ENCODE measurements at regions not wholly inside any gene's neighbourhood (a gene's known extent, or its start where the extent isn't known, plus 50 kb on each side); places are given as distances from the start of the nearest gene placed in this dataset.

DNA sequence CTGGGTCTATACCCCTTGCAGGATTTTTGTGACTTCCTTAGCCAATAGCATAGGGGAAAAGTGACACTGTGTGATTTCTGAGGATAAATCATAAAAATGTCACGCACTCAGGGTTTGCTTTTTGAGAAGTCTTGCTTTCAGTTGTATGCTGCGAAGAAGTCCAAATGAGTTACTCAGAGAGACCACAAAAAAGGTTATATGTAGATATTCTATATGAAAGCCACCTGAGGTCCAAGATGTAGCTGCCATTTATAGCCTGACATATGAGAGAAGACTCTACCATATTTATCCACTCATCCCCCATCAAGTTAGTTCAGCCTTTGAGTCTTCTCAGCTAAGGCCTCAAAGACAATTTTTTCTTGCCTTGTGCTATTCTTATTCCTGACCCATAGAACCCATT, 488.3 kb upstream of the MAP2 start:
- Histone ChIP-seq H3K27ac (ENCODE audit: low read depth) (no peak overlapping the region), H4K20me1 (replicated peaks; ENCODE audit: insufficient read depth) (no peaks in the 10 kb centered on the region), H3K9me2 (ENCODE audit: insufficient read depth) (no peaks in the 10 kb centered on the region), H3K4me1 (ENCODE audit: insufficient read depth) (no peaks in the 10 kb centered on the region), H3K36me3 (ENCODE audit: insufficient read depth) (no peaks in the 10 kb centered on the region), H2AFZ (no peak overlapping the region), H3K4me3 (no peak overlapping the region), H3K79me2 (replicated peaks; ENCODE audit: insufficient read depth) (no peaks in the 10 kb centered on the region), H3K27me3 (ENCODE audit: insufficient read depth) (no peaks in the 10 kb centered on the region), H3F3A (replicated peaks; ENCODE audit: low read depth) (no peaks in the 10 kb centered on the region), H3K4me2 (no peak overlapping the region)
- ATAC-seq (no peak), DNase-seq (ENCODE audit: low spot score) (no peak)
- Mint-ChIP-seq H3K27ac (no peak overlapping the region), H3K4me1 (no peaks in the 10 kb centered on the region), H3K36me3 (ENCODE audit: low read depth) (no peaks in the 10 kb centered on the region), H3K27me3 (ENCODE audit: insufficient read depth, low read depth, poor library complexity) (no peaks in the 10 kb centered on the region), H3K9me3 (no peaks in the 10 kb centered on the region), H3K4me3 (no peak overlapping the region)
- no peak for TF ChIP-seq STAT1 (IDR thresholded peaks at IDR 0.05; ENCODE audit: unreplicated experiment)

- Histone ChIP-seq H3K4me1 (ENCODE audit: insufficient read depth) (no peaks in the 10 kb centered on the region), H3K4me2 (no peak overlapping the region), H3K36me3 (ENCODE audit: insufficient read depth) (no peaks in the 10 kb centered on the region), H3K27me3 (ENCODE audit: insufficient read depth) (no peaks in the 10 kb centered on the region), H3K27ac (ENCODE audit: low read depth) (no peak overlapping the region), H4K20me1 (replicated peaks; ENCODE audit: insufficient read depth) (no peaks in the 10 kb centered on the region), H3K9me2 (ENCODE audit: insufficient read depth) (no peaks in the 10 kb centered on the region), H3K4me3 (no peak overlapping the region), H2AFZ (no peak overlapping the region), H3F3A (replicated peaks; ENCODE audit: low read depth) (no peaks in the 10 kb centered on the region), H3K79me2 (replicated peaks; ENCODE audit: insufficient read depth) (no peaks in the 10 kb centered on the region)
- Mint-ChIP-seq H3K4me1 (no peaks in the 10 kb centered on the region), H3K27ac (no peak overlapping the region), H3K9me3 (no peaks in the 10 kb centered on the region), H3K27me3 (ENCODE audit: insufficient read depth, low read depth, poor library complexity) (no peaks in the 10 kb centered on the region), H3K36me3 (ENCODE audit: low read depth) (no peaks in the 10 kb centered on the region), H3K4me3 (no peak overlapping the region)
- DNase-seq (ENCODE audit: low spot score) (no peak), ATAC-seq (no peak)
- TF ChIP-seq CREB1 (CRISPR knock-in tag; IDR thresholded peaks at IDR 0.05; ENCODE audit: low read depth) (no peak), CTCF (conservative IDR thresholded peaks at IDR 0.05; ENCODE audit: low read depth in 2 of 2) (no peak), ZNF331 (CRISPR knock-in tag; IDR thresholded peaks at IDR 0.05; ENCODE audit: low read depth) (no peak), NANOG (IDR thresholded peaks at IDR 0.05; ENCODE audit: borderline replicate concordance) (no peak), ZNF462 (CRISPR knock-in tag; IDR thresholded peaks at IDR 0.05) (no peak), EZH2 (IDR thresholded peaks at IDR 0.05; ENCODE audit: low read depth, unreplicated experiment) (no peak), ZNF114 (CRISPR knock-in tag; IDR thresholded peaks at IDR 0.05) (no peak), EZH2phosphoT487 (IDR thresholded peaks at IDR 0.05; ENCODE audit: unreplicated experiment) (no peak)
- TF ChIP-seq, protein P1, sequence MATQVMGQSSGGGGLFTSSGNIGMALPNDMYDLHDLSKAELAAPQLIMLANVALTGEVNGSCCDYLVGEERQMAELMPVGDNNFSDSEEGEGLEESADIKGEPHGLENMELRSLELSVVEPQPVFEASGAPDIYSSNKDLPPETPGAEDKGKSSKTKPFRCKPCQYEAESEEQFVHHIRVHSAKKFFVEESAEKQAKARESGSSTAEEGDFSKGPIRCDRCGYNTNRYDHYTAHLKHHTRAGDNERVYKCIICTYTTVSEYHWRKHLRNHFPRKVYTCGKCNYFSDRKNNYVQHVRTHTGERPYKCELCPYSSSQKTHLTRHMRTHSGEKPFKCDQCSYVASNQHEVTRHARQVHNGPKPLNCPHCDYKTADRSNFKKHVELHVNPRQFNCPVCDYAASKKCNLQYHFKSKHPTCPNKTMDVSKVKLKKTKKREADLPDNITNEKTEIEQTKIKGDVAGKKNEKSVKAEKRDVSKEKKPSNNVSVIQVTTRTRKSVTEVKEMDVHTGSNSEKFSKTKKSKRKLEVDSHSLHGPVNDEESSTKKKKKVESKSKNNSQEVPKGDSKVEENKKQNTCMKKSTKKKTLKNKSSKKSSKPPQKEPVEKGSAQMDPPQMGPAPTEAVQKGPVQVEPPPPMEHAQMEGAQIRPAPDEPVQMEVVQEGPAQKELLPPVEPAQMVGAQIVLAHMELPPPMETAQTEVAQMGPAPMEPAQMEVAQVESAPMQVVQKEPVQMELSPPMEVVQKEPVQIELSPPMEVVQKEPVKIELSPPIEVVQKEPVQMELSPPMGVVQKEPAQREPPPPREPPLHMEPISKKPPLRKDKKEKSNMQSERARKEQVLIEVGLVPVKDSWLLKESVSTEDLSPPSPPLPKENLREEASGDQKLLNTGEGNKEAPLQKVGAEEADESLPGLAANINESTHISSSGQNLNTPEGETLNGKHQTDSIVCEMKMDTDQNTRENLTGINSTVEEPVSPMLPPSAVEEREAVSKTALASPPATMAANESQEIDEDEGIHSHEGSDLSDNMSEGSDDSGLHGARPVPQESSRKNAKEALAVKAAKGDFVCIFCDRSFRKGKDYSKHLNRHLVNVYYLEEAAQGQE (IDR thresholded peaks at IDR 0.05; ENCODE audit: unreplicated experiment) = no peak
Observed at GRCh38 chr2:208937521-208937920, 486.3 kb upstream of the MAP2 start.
